BLaER1 (cell line): ENCODE measurements at regions not wholly inside any gene's neighbourhood (a gene's known extent, or its start where the extent isn't known, plus 50 kb on each side); places are given as distances from the start of the nearest gene placed in this dataset.
"Not testable (repeated sequence)": the region's sequence is repeated elsewhere in the genome, so short reads cannot be mapped to it uniquely, and the experiment has no call there.

ENCODE experiments used
- H3K27ac ChIP-seq: shearing (Covaris generic); formaldehyde crosslinking; 2 replicates; pipeline ENCODE4 v1.8.1; 2022
- H3K27me3 ChIP-seq: shearing (Covaris generic); formaldehyde crosslinking; 2 replicates; pipeline ENCODE4 v1.8.1; 2022
- H3K36me3 ChIP-seq: shearing (Covaris generic); formaldehyde crosslinking; 2 replicates; pipeline ENCODE4 v1.8.1; 2022
- H3K4me1 ChIP-seq: shearing (Covaris generic); formaldehyde crosslinking; 2 replicates; pipeline ENCODE4 v1.8.1; 2022
- H3K4me2 ChIP-seq: shearing (Covaris generic); formaldehyde crosslinking; 2 replicates; pipeline ENCODE4 v1.8.1; 2022
- H3K4me3 ChIP-seq: shearing (Covaris generic); formaldehyde crosslinking; 2 replicates; pipeline ENCODE4 v1.8.1; 2022
- H3K9ac ChIP-seq: shearing (Covaris generic); formaldehyde crosslinking; 2 replicates; pipeline ENCODE4 v1.8.1; 2022
- H3K9me3 ChIP-seq: shearing (Covaris generic); formaldehyde crosslinking; 2 replicates; pipeline ENCODE4 v1.8.1; 2022
- H4K20me1 ChIP-seq: shearing (Covaris generic); formaldehyde crosslinking; 2 replicates; pipeline ENCODE4 v1.8.1; 2022
- Cebpa-rat ChIP-seq: shearing (Covaris generic); IDR thresholded peaks from 2 replicates; pipeline ENCODE4 v1.8.1; 2022

DNA sequence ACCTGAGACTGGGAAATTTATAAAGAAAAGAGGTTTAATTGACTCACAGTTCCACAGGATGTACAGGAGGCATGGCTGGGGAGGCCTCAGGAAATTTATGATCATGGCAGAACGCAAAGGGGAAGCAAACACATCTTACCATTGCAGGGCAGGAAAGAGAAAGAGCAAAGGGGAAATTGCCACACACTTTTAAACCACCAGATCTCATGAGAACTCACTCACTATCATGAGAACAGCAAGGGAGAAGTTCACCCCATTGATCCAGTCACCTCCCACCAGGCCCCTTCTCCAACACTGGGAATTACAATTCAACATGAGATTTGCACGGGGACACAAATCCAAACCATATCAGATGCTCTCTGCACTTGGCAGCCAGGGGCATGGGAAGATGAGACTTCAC lies 592.8 kb downstream of the MATN1 start:
- peak overlapping the region; percentile 66 for H3K4me2 ChIP-seq
- H3K9me3 ChIP-seq, H3K4me3 ChIP-seq, H3K9ac ChIP-seq, H4K20me1 ChIP-seq, H3K36me3 ChIP-seq, H3K27me3 ChIP-seq: not testable (repeated sequence)
- peak overlapping the region; percentile 69 for H3K27ac ChIP-seq
- peaks cover 18% of the 10 kb centered on the region for H3K4me1 ChIP-seq
- peak; percentile 70 for TF ChIP-seq Cebpa-rat

DNA sequence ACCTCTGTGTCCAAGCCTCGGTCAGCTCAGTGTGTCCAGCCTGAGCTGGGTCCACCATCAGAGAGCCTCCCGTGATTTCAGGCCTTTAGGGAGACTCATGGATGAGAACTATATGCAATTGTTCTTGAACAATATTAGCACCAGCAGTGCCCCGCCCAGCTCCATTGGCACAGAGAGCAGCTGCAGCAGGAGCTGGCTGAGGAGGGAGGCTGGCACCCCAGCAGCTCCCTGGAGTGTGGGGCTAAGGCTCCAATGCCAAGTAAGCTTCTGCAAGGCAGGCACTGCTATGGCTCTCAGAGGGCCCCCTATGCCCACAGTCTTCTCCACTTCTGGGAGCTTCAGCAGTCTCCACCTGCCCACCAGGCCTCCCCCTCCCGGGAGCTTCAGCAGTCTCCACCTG lies 593.3 kb downstream of the MATN1 start:
- Histone ChIP-seq H3K27ac (peak overlapping the region; percentile 69), H3K4me1 (peaks cover 19% of the 10 kb centered on the region), H3K27me3 (no peaks in the 10 kb centered on the region), H3K4me2 (peak overlapping the region; percentile 66), H3K9ac (no peak overlapping the region), H3K36me3 (no peaks in the 10 kb centered on the region), H4K20me1 (no peaks in the 10 kb centered on the region), H3K4me3 (no peak overlapping the region), H3K9me3 (no peaks in the 10 kb centered on the region)
- no peak for TF ChIP-seq Cebpa-rat

DNA sequence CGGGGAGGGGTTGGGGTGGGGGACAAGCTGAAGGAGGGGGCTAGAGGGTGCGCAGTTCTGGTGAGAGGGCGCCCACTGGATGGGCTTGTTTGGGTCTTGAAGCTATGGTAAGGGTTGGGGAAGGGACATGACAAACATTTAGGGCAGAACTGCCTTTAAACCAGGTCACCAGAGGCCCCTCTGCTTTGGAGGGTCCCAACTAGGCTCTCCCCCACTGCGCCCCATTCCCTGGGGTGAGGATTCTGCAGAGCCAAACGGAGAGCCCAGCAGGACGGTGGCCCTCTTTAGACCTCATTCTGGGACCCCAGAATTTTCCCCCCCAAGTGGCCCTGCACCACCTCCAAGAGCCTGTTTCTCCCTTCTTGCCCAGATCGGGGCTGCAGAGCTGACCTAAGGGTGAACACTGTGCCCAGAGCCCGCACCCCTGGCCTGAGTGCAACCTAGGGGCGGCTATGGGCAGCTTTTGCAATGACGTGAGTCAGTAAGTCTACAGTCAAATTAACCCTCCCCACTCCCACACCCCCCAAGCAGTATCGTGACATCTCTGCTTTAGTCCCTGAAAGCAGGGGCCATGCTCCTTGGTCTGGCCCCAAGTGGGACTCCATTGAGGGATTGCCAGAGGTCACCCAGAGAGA lies 593.8 kb downstream of the MATN1 start:
- Histone ChIP-seq H3K27me3 (no peaks in the 10 kb centered on the region; the same call in 1 of the 2 replicates), H3K27ac (peak overlapping the region; percentile 69; the same call in 1 of the 2 replicates), H3K4me1 (peaks cover 24% of the 10 kb centered on the region), H3K9ac (no peak overlapping the region), H3K4me2 (peak overlapping the region; percentile 66), H4K20me1 (no peaks in the 10 kb centered on the region), H3K4me3 (no peak overlapping the region), H3K9me3 (no peaks in the 10 kb centered on the region), H3K36me3 (no peaks in the 10 kb centered on the region)
- no peak for TF ChIP-seq Cebpa-rat

DNA sequence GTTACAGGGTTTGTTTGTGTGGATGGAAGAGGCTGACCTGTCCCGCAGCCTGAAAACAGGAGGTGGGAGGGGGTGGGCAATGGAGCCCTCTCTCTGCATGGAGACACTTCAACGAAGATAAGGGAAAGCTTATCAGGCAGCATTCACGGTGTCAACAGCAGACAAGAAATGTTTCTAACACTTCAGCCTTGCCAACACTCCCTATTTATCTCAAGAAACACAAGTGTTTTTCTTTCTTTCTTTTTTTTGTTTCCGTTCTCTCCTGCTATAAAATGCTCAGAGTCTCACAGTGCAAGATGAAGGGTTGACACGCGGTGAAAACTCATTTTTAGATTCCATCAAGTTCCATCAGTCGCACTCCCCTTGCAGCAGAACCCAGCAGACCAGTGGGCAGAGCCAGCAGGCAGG lies 594.4 kb downstream of the MATN1 start:
- H3K4me1 ChIP-seq, result peaks cover 29% of the 10 kb centered on the region

DNA sequence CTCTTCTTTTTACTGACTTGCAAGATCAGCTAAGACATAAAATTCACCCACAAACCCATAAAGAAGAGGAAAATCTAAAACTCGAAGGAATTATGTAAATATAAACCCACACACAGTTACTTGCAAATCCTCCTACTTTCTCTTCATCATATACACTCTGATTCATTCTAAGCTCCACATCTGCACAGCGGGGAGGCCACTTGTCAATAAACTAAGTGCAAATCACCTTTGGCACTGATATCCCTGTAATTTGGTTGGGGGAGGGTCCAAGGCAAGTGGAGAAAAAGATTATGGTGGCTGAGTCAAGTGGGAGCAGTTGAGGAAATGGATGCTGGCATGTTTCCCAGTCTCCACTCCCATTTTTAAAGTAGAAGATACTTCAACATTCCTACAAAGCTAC lies 596.5 kb downstream of the MATN1 start:
- no peaks in the 10 kb centered on the region for H3K36me3 ChIP-seq
- TF ChIP-seq Cebpa-rat, result no peak
- H3K4me3 ChIP-seq, result no peak overlapping the region
- peaks cover 29% of the 10 kb centered on the region for H3K4me1 ChIP-seq
- H3K9ac ChIP-seq, result no peak overlapping the region
- H3K27ac ChIP-seq, result no peak overlapping the region
- no peak overlapping the region for H3K4me2 ChIP-seq
- H3K27me3 ChIP-seq, result no peaks in the 10 kb centered on the region; the same call in 1 of the 2 replicates
- no peaks in the 10 kb centered on the region for H3K9me3 ChIP-seq
- no peaks in the 10 kb centered on the region for H4K20me1 ChIP-seq

More for the DNA sequence above, 594.4 kb downstream of the MATN1 start:
- TF ChIP-seq Cebpa-rat, result no peak
- no peaks in the 10 kb centered on the region; the same call in 1 of the 2 replicates for H3K27me3 ChIP-seq
- no peak overlapping the region for H3K27ac ChIP-seq
- no peaks in the 10 kb centered on the region for H3K9me3 ChIP-seq
- H3K9ac ChIP-seq, result no peak overlapping the region
- H4K20me1 ChIP-seq, result no peaks in the 10 kb centered on the region
- H3K36me3 ChIP-seq, result no peaks in the 10 kb centered on the region
- no peak overlapping the region for H3K4me2 ChIP-seq
- no peak overlapping the region for H3K4me3 ChIP-seq

DNA sequence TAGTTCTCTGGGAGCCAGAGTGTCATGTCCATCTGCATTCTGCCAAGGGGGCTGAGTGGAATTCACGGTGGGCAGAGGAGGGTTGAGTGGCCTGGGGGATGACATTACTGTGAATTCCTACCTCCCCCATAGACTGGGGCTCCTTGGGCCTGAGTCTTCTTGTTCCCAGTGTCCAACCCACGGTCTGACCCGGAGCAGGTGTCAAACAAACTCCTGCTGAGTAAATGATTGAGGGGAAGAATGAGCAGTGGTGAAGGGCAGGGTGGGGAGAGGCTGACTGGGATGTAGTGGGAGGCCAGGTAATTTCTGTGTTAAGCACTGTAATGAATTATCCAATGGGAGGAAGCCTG lies 597.6 kb downstream of the MATN1 start:
- H3K27me3 ChIP-seq, result no peaks in the 10 kb centered on the region; the same call in 1 of the 2 replicates
- peaks cover 24% of the 10 kb centered on the region for H3K4me1 ChIP-seq
- no peak overlapping the region for H3K4me2 ChIP-seq
- H3K9ac ChIP-seq, result no peak overlapping the region
- H3K4me3 ChIP-seq, result no peak overlapping the region
- TF ChIP-seq Cebpa-rat, result no peak
- no peaks in the 10 kb centered on the region for H4K20me1 ChIP-seq
- no peak overlapping the region for H3K27ac ChIP-seq
- H3K9me3 ChIP-seq, result no peaks in the 10 kb centered on the region
- H3K36me3 ChIP-seq, result no peaks in the 10 kb centered on the region

DNA sequence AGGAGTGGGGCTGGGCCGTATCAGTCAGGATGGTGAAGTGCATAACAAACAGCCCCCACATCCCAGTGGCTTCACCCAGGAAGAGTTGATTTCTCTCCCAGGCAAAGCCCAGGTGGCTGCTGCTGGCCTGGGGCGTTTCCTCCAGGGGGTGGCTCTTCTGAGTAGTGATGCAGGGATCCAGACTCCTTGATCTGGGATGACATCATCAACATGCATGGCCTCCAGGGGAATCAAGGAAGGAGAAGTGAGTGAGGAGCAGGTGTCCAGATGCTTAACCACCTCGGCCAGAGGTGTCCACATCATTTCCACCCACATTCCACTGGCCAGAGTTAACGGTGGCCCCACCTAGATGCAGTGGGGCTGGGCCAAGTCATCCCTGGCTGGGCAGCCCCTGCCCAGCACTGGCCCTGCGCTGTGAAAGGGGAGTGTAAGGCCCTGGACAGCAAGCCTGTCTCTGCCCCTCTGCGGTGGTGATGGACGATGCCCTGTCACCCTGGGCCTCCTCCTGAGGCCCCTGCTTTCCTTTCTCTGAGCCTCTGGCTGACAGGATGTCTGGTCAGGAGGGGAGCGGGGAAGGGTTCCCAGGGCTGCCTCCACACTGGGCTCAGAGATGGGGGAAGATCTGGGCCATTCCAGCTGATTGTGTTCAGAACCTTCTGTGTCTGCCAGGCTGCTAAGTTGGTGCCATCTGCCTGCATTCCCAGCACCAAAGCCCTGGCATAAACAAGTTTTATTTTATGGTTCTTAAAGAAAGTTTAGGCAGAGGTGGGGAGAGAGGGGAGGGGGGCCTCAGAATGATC lies 598.2 kb downstream of the MATN1 start:
- H3K27ac ChIP-seq, result no peak overlapping the region
- TF ChIP-seq Cebpa-rat, result no peak
- peaks cover 18% of the 10 kb centered on the region for H3K4me1 ChIP-seq
- H3K4me2 ChIP-seq, result no peak overlapping the region
- no peaks in the 10 kb centered on the region for H3K9me3 ChIP-seq
- no peaks in the 10 kb centered on the region; the same call in 1 of the 2 replicates for H3K27me3 ChIP-seq
- no peaks in the 10 kb centered on the region for H4K20me1 ChIP-seq
- no peaks in the 10 kb centered on the region for H3K36me3 ChIP-seq
- H3K9ac ChIP-seq, result no peak overlapping the region
- no peak overlapping the region for H3K4me3 ChIP-seq

DNA sequence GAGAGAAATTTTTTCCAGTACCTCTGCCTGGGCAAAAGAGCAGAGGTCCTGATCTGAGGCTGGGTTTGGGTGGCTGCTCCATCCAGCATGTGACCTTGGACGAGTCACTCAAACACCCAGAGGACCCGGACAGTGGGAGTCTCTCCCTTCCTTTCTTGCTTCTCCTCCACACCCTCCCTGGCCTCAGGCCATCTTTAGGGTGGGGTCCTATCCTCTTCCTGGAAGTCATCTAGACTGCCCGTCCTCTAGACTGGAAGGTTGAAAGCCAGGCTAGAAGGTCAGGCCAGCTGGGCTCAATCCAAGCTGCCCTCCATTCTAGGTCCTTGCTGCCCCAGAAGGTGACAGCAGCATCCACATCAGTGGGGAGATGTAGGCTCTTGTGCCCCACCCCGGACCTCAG lies 599.5 kb downstream of the MATN1 start:
- no peaks in the 10 kb centered on the region for H3K9me3 ChIP-seq
- H3K4me2 ChIP-seq, result no peak overlapping the region
- no peak for TF ChIP-seq Cebpa-rat
- H3K36me3 ChIP-seq, result no peaks in the 10 kb centered on the region
- H3K4me1 ChIP-seq, result peaks cover 10% of the 10 kb centered on the region; the same call in 1 of the 2 replicates
- no peaks in the 10 kb centered on the region; the same call in 1 of the 2 replicates for H3K27me3 ChIP-seq
- H3K4me3 ChIP-seq, result no peak overlapping the region
- no peak overlapping the region for H3K27ac ChIP-seq
- no peaks in the 10 kb centered on the region for H4K20me1 ChIP-seq
- H3K9ac ChIP-seq, result no peak overlapping the region

DNA sequence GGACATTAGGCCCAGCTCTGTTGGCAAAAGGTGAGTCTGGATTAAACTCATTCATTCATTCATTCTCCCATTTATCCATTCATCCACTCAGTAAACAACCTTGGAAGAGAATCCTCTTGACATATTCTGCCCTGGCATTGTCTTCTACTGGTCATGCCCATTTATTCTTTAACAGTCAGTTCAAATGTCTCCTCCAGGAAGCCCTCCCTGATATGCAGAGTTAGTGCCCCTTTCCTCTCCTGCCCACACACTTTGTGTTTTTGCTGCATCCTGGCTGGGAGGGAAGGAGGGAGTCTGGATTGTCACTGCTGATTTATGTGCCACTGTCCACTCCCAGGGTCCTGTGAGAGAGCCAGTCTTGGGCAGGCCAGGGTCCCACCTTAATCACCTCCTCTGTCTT lies 600.3 kb downstream of the MATN1 start:
- Histone ChIP-seq H3K4me2 (no peak overlapping the region), H3K36me3 (no peaks in the 10 kb centered on the region), H3K4me3 (no peak overlapping the region), H4K20me1 (no peaks in the 10 kb centered on the region), H3K4me1 (peaks cover 10% of the 10 kb centered on the region; the same call in 1 of the 2 replicates), H3K9me3 (no peaks in the 10 kb centered on the region), H3K27me3 (no peaks in the 10 kb centered on the region; the same call in 1 of the 2 replicates), H3K27ac (no peak overlapping the region), H3K9ac (no peak overlapping the region)
- TF ChIP-seq Cebpa-rat, result no peak
